ENCODE measurements at regions not wholly inside any gene's neighbourhood (a gene's known extent, or its start where the extent isn't known, plus 50 kb on each side); places are given as distances from the start of the nearest gene placed in this dataset.

GRCh38 chr13:63999614-64000305 lies 2584.1 kb upstream of the PCDH20 start:
- no peak for DNase-seq (ENCODE audit: low spot score)
- 69% methylated on average over 3 of the region's 3 CpGs for WGBS (ENCODE audit: low lambda C conversion rate, missing lambda C conversion rate)
- H3K27me3 ChIP-seq = no peaks in the 10 kb centered on the region
- peak overlapping the region; percentile 17 for H3K4me2 ChIP-seq
- H4K20me1 ChIP-seq (ENCODE audit: insufficient read depth, poor library complexity, severe bottlenecking) = no peaks in the 10 kb centered on the region
- H3K27ac ChIP-seq = peak overlapping the region; percentile 33
- no peak overlapping the region for H3K4me3 ChIP-seq
- no peaks in the 10 kb centered on the region for H3K4me1 ChIP-seq (ENCODE audit: insufficient read depth)
- TF ChIP-seq, protein P1, sequence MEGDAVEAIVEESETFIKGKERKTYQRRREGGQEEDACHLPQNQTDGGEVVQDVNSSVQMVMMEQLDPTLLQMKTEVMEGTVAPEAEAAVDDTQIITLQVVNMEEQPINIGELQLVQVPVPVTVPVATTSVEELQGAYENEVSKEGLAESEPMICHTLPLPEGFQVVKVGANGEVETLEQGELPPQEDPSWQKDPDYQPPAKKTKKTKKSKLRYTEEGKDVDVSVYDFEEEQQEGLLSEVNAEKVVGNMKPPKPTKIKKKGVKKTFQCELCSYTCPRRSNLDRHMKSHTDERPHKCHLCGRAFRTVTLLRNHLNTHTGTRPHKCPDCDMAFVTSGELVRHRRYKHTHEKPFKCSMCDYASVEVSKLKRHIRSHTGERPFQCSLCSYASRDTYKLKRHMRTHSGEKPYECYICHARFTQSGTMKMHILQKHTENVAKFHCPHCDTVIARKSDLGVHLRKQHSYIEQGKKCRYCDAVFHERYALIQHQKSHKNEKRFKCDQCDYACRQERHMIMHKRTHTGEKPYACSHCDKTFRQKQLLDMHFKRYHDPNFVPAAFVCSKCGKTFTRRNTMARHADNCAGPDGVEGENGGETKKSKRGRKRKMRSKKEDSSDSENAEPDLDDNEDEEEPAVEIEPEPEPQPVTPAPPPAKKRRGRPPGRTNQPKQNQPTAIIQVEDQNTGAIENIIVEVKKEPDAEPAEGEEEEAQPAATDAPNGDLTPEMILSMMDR (IDR thresholded peaks at IDR 0.05; ENCODE audit: poor library complexity) = no peak
- TF ChIP-seq EZH2phosphoT487 (IDR thresholded peaks at IDR 0.05; ENCODE audit: low read depth, severe bottlenecking, unreplicated experiment) = no peak
- H3K79me2 ChIP-seq = no peaks in the 10 kb centered on the region
- no peaks in the 10 kb centered on the region for H3K9me2 ChIP-seq (replicated peaks; ENCODE audit: insufficient read depth)
- no peaks in the 10 kb centered on the region for H3K36me3 ChIP-seq (replicated peaks; ENCODE audit: insufficient read depth, low read depth)
- no peak overlapping the region for H2AFZ ChIP-seq
- no peaks in the 10 kb centered on the region for H3K9me3 ChIP-seq (ENCODE audit: low read depth)

GRCh38 chr13:63983366-63983765 lies 2567.7 kb upstream of the PCDH20 start:
- WGBS (ENCODE audit: low lambda C conversion rate, missing lambda C conversion rate) = 71% methylated on average over 1 of the region's 1 CpG
- H3K79me2 ChIP-seq = no peaks in the 10 kb centered on the region
- no peak overlapping the region for H3K27ac ChIP-seq
- TF ChIP-seq, protein P1 (IDR thresholded peaks at IDR 0.05; ENCODE audit: poor library complexity) = no peak
- TF ChIP-seq EZH2phosphoT487 (IDR thresholded peaks at IDR 0.05; ENCODE audit: low read depth, severe bottlenecking, unreplicated experiment) = no peak
- TF ChIP-seq EZH2 (IDR thresholded peaks at IDR 0.05; ENCODE audit: borderline replicate concordance) = no peak
- no peaks in the 10 kb centered on the region for H3K36me3 ChIP-seq (replicated peaks; ENCODE audit: insufficient read depth, low read depth)
- no peak overlapping the region for H3K4me2 ChIP-seq
- H3K27me3 ChIP-seq = no peaks in the 10 kb centered on the region
- no peaks in the 10 kb centered on the region for H3K9me2 ChIP-seq (replicated peaks; ENCODE audit: insufficient read depth)
- H3K9me3 ChIP-seq (ENCODE audit: low read depth) = no peaks in the 10 kb centered on the region
- no peak for DNase-seq (ENCODE audit: low spot score)
- H2AFZ ChIP-seq = no peak overlapping the region
- H4K20me1 ChIP-seq (ENCODE audit: insufficient read depth, poor library complexity, severe bottlenecking) = no peaks in the 10 kb centered on the region
- H3K4me3 ChIP-seq = no peak overlapping the region
- no peaks in the 10 kb centered on the region for H3K4me1 ChIP-seq (ENCODE audit: insufficient read depth)

DNA sequence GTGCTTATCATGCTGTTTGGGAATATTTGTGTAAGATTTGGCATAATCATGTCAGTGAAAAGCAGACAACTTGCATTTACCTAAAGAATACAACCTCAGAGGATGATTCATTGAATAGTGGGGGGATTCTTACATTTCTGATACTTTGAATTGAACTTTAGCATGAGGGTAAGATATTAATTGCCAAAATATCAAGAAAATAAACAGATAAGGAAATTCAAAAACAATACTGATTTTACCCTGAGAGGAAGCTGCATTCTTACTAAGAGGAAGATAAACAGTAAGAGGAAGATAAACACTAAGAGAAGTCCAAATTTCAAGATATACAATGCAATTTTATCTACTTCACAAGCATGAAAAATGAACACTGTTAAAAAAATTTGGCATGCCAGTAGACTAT lies 2564.3 kb upstream of the PCDH20 start:
- TF ChIP-seq, protein P1 (IDR thresholded peaks at IDR 0.05; ENCODE audit: poor library complexity) = no peak
- TF ChIP-seq EZH2 (IDR thresholded peaks at IDR 0.05; ENCODE audit: borderline replicate concordance) (no peak), EZH2phosphoT487 (IDR thresholded peaks at IDR 0.05; ENCODE audit: low read depth, severe bottlenecking, unreplicated experiment) (no peak)
- no peak overlapping the region for H3K27ac ChIP-seq

More for the DNA sequence above, 2564.3 kb upstream of the PCDH20 start:
- Histone ChIP-seq H3K79me2 (no peaks in the 10 kb centered on the region), H3K4me1 (ENCODE audit: insufficient read depth) (no peaks in the 10 kb centered on the region), H4K20me1 (ENCODE audit: insufficient read depth, poor library complexity, severe bottlenecking) (no peaks in the 10 kb centered on the region), H3K36me3 (replicated peaks; ENCODE audit: insufficient read depth, low read depth) (no peaks in the 10 kb centered on the region), H3K9me2 (replicated peaks; ENCODE audit: insufficient read depth) (no peaks in the 10 kb centered on the region), H3K27me3 (no peaks in the 10 kb centered on the region), H3K4me3 (no peak overlapping the region), H3K9me3 (ENCODE audit: low read depth) (no peaks in the 10 kb centered on the region), H2AFZ (no peak overlapping the region), H3K4me2 (no peak overlapping the region)
- DNase-seq (ENCODE audit: low spot score) = no peak

All from hepatocyte (in vitro differentiated cells).